ENCODE measurements at regions not wholly inside any gene's neighbourhood (a gene's known extent, or its start where the extent isn't known, plus 50 kb on each side); places are given as distances from the start of the nearest gene placed in this dataset.
"Not testable (repeated sequence)": the region's sequence is repeated elsewhere in the genome, so short reads cannot be mapped to it uniquely, and the experiment has no call there.

DNA sequence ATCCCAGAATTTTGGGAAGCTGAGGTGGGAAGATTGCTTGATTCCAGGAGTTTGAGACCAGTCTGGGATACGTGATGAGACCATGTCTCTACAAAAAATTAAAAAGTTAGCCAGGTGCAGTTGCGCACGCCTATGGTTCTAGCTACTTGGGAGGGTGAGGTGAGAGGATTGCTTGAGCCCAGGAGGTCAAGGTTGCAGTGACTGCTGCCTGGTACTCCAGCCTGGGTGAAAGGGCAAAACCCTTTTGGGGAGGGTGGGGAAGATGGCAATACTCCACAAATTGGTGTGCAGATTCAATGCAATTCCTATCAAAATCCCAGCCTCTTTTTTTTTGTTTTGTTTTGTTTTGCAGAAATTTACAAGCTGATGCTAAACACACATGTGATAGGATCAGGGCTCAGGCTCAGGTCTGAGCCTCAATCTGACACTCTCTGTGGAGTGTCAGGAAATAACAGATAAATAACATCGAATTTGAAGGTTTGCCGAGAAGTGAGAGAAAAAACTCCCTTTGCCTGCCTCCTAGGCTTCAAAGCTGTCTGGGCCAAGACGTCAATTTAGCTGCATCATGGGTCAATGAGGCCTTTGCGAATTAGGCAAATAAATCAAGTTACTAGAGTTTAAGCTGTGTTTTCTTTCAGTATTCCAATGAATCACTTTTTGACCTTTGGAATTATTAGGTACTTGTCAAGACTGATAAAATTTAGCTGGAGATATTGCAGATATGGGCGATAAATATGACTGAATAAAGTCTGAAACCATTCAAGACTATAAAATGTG is 142.5 kb upstream of the PTPN20 start:
- H3K27ac Mint-ChIP-seq (ENCODE audit: low read depth, unreplicated experiment); H3K4me1 Mint-ChIP-seq (ENCODE audit: insufficient read depth, unreplicated experiment); CTCF ChIA-PET; intact Hi-C loops (cut with micrococcal nuclease); H3K36me3 Mint-ChIP-seq (ENCODE audit: insufficient read depth, unreplicated experiment); H3K27me3 Mint-ChIP-seq (ENCODE audit: insufficient read depth, unreplicated experiment); H3K9me3 Mint-ChIP-seq (ENCODE audit: unreplicated experiment); POLR2A ChIA-PET; DNase-seq (ENCODE audit: unreplicated experiment); H3K4me3 Mint-ChIP-seq (ENCODE audit: unreplicated experiment); BruUV-seq (replicated peaks): not testable (repeated sequence)

DNA sequence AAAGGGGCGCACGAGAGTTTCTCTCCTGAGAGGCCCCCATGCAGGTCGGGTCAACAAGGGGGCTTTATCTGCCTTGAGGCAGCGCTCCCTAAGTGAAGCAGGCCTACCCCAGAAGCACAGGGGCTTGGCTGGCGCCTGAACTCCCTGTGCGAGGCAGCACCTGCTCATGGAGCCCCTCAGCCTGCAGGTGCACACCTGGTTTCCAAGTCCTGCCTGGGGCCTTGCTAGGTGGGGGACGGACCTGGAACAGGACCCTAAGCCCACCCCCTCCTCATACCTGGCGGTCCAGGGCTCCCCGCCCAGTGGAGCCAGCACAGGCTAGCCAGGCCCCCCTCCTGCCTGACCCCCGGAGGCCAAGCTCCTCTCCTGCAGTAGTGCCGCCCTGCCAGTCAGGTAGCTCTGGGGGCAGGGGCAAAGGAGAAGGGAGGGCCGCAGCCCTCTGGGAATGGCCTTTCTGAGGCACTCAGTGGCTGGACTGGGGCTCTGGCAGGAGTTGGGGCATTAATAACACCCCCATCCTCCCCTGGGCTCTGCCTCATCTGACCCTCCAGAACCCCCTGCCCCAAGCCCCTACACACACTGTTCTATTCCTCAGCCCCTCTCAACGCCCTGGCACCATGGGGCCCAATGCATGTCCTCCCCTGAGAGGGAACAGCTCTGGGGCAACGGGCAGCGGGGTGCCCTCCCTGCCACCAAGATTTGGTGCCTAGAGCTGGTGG is 137.9 kb upstream of the PTPN20 start:
- H3K4me3 Mint-ChIP-seq (ENCODE audit: unreplicated experiment); H3K27ac Mint-ChIP-seq (ENCODE audit: low read depth, unreplicated experiment); POLR2A ChIA-PET; CTCF ChIA-PET; H3K36me3 Mint-ChIP-seq (ENCODE audit: insufficient read depth, unreplicated experiment); H3K9me3 Mint-ChIP-seq (ENCODE audit: unreplicated experiment); intact Hi-C loops (cut with micrococcal nuclease); BruUV-seq (replicated peaks); H3K27me3 Mint-ChIP-seq (ENCODE audit: insufficient read depth, unreplicated experiment); H3K4me1 Mint-ChIP-seq (ENCODE audit: insufficient read depth, unreplicated experiment); DNase-seq (ENCODE audit: unreplicated experiment): not testable (repeated sequence)

DNA sequence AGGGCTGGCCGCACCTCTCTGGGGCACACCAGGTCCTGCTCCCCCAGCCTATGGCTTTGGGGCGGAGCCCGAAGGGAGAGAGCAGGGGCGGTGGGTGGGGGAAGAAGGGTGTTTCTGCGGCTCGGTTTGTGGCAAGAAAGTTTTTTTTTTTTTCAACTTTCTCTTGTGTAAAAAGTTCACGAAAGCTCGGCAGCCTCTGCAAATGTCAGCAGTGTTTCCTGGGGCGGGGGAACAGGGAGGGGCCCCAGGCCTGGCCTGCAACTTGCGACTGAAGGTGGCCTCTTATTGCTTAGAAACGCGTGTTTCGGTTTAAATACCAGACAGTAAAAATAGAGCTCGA is 137.4 kb upstream of the PTPN20 start:
- H3K4me1 Mint-ChIP-seq (ENCODE audit: insufficient read depth, unreplicated experiment); POLR2A ChIA-PET; H3K27me3 Mint-ChIP-seq (ENCODE audit: insufficient read depth, unreplicated experiment); H3K36me3 Mint-ChIP-seq (ENCODE audit: insufficient read depth, unreplicated experiment); CTCF ChIA-PET; H3K9me3 Mint-ChIP-seq (ENCODE audit: unreplicated experiment); H3K27ac Mint-ChIP-seq (ENCODE audit: low read depth, unreplicated experiment); BruUV-seq (replicated peaks); H3K4me3 Mint-ChIP-seq (ENCODE audit: unreplicated experiment); intact Hi-C loops (cut with micrococcal nuclease); DNase-seq (ENCODE audit: unreplicated experiment): not testable (repeated sequence)

DNA sequence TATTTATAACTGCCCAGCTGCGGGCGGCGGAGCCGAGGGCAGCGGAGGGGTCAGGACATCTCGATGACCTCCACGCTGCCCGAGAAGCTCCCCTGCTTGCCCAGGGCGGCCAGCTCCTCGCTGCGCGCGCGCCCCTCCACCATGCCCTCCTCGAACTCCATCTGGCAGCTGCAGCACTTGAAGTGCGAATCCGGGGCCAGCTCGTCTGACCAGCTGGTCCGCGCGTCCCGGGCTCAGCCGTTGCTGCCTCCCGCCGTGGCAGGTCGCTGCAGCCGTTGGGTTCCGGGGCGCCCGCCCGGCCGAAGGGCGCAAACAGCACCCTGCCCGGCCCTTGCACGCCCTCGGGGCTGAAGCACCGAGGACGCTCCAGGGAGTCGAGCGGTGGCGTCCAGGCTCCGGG is 136.9 kb upstream of the PTPN20 start:
- BruUV-seq (replicated peaks); POLR2A ChIA-PET; H3K9me3 Mint-ChIP-seq (ENCODE audit: unreplicated experiment): not testable (repeated sequence)

DNA sequence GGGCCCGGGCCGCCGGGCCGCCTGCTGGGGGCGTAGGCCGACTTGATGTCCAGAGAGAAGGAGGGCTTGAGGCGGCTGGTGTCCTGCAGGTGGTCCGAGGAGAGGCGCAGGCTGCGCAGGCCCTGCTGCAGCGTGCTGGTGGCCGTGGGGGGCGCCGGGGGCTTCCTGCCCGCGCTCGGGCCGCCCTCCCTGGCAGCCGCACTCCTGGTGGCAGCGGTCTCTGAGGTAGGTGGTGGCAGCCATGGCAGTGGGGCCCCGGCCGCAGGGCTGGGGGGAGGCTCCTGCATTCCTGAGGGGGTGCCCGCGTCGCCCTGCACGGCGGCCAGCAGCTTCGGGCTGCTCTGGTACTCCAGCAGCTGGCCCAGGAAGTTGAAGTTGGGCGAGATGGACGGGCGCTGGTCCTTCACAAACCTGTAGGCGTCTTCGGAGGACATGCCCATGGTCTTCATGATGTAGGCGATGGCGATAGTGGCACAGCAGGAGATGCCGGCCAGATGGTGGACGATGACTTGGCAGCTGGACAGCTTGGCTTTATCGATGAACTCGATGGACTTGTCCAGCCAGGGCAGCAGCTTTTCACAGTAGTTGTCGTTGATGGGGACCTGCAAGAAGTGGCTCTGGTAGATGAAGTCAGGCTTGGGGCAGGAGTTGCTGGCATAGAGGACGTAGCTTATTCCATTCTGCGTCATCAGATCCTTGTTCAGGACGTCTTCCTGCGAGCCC is 136.1 kb upstream of the PTPN20 start:
- H3K27me3 Mint-ChIP-seq (ENCODE audit: insufficient read depth, unreplicated experiment); H3K36me3 Mint-ChIP-seq (ENCODE audit: insufficient read depth, unreplicated experiment); CTCF ChIA-PET; DNase-seq (ENCODE audit: unreplicated experiment); H3K4me1 Mint-ChIP-seq (ENCODE audit: insufficient read depth, unreplicated experiment); POLR2A ChIA-PET; H3K27ac Mint-ChIP-seq (ENCODE audit: low read depth, unreplicated experiment); BruUV-seq (replicated peaks); intact Hi-C loops (cut with micrococcal nuclease); H3K9me3 Mint-ChIP-seq (ENCODE audit: unreplicated experiment); H3K4me3 Mint-ChIP-seq (ENCODE audit: unreplicated experiment): not testable (repeated sequence)

More for the DNA sequence above, 136.9 kb upstream of the PTPN20 start:
- H3K4me3 Mint-ChIP-seq (ENCODE audit: unreplicated experiment); H3K27me3 Mint-ChIP-seq (ENCODE audit: insufficient read depth, unreplicated experiment); H3K4me1 Mint-ChIP-seq (ENCODE audit: insufficient read depth, unreplicated experiment); intact Hi-C loops (cut with micrococcal nuclease); H3K27ac Mint-ChIP-seq (ENCODE audit: low read depth, unreplicated experiment); H3K36me3 Mint-ChIP-seq (ENCODE audit: insufficient read depth, unreplicated experiment); CTCF ChIA-PET; DNase-seq (ENCODE audit: unreplicated experiment): not testable (repeated sequence)

DNA sequence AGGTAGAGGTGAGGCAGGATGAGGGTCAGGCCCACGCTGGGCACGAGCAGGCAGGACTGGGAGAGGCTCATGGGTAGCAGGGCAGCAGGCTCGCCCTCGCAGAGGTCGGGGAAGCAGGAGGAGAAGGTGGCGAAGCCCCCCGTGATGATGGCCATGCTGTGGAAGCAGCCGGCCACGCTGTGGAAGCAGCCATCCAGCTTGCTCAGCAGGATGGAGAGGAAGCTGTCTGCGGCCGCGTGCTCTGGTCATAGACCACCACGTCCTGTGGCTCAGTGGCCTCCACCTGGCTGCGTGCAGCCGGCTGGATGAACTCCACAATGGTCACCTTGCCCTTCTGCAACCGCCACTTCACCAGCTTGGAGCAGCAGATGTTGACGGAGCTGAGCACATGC is 135.6 kb upstream of the PTPN20 start:
- H3K27me3 Mint-ChIP-seq (ENCODE audit: insufficient read depth, unreplicated experiment); H3K36me3 Mint-ChIP-seq (ENCODE audit: insufficient read depth, unreplicated experiment); BruUV-seq (replicated peaks); CTCF ChIA-PET; H3K27ac Mint-ChIP-seq (ENCODE audit: low read depth, unreplicated experiment); POLR2A ChIA-PET; H3K4me3 Mint-ChIP-seq (ENCODE audit: unreplicated experiment); H3K9me3 Mint-ChIP-seq (ENCODE audit: unreplicated experiment); DNase-seq (ENCODE audit: unreplicated experiment); H3K4me1 Mint-ChIP-seq (ENCODE audit: insufficient read depth, unreplicated experiment); intact Hi-C loops (cut with micrococcal nuclease): not testable (repeated sequence)

DNA sequence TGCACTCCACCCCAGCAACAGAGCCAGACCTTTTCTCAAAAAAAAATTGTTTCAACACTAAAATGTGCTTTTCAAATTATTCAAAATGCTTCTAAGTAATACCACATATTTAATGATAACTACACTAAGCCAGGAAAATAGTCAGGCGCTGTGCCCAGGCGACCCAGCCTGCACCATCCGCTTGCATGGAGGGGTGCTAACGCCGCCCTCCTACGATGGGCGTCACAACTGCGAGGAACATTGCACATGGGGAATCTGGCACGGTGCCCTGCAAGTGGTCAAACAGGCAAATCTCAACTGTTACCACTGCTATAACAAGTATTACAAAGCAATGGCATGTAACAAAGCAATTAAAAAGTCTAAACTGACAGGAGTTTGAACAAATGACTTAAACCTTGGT is 131.7 kb upstream of the PTPN20 start:
- POLR2A ChIA-PET; H3K4me1 Mint-ChIP-seq (ENCODE audit: insufficient read depth, unreplicated experiment); CTCF ChIA-PET; H3K36me3 Mint-ChIP-seq (ENCODE audit: insufficient read depth, unreplicated experiment); BruUV-seq (replicated peaks); H3K9me3 Mint-ChIP-seq (ENCODE audit: unreplicated experiment); H3K27me3 Mint-ChIP-seq (ENCODE audit: insufficient read depth, unreplicated experiment); H3K4me3 Mint-ChIP-seq (ENCODE audit: unreplicated experiment); intact Hi-C loops (cut with micrococcal nuclease): not testable (repeated sequence)
- peak overlapping the region; percentile 87 for H3K27ac Mint-ChIP-seq (ENCODE audit: low read depth, unreplicated experiment)
- DNase-seq (ENCODE audit: unreplicated experiment), result peak; percentile 1

DNA sequence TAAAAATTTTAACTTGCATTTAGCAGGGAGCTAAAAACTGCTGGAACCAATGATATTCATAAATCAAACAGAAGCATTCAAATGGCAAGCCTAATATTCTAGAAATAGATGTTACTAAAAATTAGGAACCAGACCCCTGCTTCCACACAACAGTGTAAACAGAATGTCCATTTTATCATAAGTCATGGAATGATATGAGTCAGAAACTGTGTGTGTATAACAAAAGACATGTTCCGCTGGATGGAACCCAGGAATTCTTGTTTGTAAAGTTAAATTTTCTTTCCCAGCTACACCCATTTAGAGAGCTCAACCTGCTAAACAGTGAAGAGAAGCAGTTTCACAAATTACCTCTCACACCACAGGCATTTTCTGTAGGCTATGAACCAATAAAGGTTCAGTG is 131.1 kb upstream of the PTPN20 start:
- H3K4me1 Mint-ChIP-seq (ENCODE audit: insufficient read depth, unreplicated experiment); POLR2A ChIA-PET; intact Hi-C loops (cut with micrococcal nuclease); BruUV-seq (replicated peaks); CTCF ChIA-PET; H3K27me3 Mint-ChIP-seq (ENCODE audit: insufficient read depth, unreplicated experiment); H3K36me3 Mint-ChIP-seq (ENCODE audit: insufficient read depth, unreplicated experiment); H3K9me3 Mint-ChIP-seq (ENCODE audit: unreplicated experiment): not testable (repeated sequence)
- peak; percentile 9 for DNase-seq (ENCODE audit: unreplicated experiment)
- Mint-ChIP-seq H3K4me3 (ENCODE audit: unreplicated experiment) (peak overlapping the region; percentile 24), H3K27ac (ENCODE audit: low read depth, unreplicated experiment) (peak overlapping the region; percentile 87)

DNA sequence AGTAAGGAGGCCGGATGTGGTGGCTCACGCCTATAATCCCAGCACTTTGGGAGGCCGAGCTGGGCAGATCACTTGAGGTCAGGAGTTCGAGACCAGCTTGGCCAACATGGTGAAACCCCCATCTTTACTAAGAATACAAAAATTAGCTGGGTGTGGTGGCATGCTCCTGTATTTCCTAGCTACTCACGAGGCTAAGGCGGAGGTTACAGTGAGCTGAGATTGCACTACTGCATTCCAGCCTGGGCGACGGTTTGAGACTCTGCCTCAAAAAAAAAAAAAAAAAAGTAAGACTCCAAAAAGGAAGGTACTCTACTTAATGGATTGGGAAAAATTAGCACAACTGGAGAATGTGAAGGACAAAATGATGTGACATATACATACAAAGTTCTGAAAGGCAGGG is 130.2 kb upstream of the PTPN20 start:
- H3K9me3 Mint-ChIP-seq (ENCODE audit: unreplicated experiment); intact Hi-C loops (cut with micrococcal nuclease): not testable (repeated sequence)
- peak overlapping the region; percentile 87 for H3K27ac Mint-ChIP-seq (ENCODE audit: low read depth, unreplicated experiment)

More for the DNA sequence above, 130.2 kb upstream of the PTPN20 start:
- H3K36me3 Mint-ChIP-seq (ENCODE audit: insufficient read depth, unreplicated experiment); CTCF ChIA-PET; H3K4me1 Mint-ChIP-seq (ENCODE audit: insufficient read depth, unreplicated experiment); H3K4me3 Mint-ChIP-seq (ENCODE audit: unreplicated experiment); BruUV-seq (replicated peaks); H3K27me3 Mint-ChIP-seq (ENCODE audit: insufficient read depth, unreplicated experiment); POLR2A ChIA-PET; DNase-seq (ENCODE audit: unreplicated experiment): not testable (repeated sequence)
